ENCODE measurements at regions not wholly inside any gene's neighbourhood (a gene's known extent, or its start where the extent isn't known, plus 50 kb on each side); places are given as distances from the start of the nearest gene placed in this dataset.
"Not testable (repeated sequence)": the region's sequence is repeated elsewhere in the genome, so short reads cannot be mapped to it uniquely, and the experiment has no call there.

DNA sequence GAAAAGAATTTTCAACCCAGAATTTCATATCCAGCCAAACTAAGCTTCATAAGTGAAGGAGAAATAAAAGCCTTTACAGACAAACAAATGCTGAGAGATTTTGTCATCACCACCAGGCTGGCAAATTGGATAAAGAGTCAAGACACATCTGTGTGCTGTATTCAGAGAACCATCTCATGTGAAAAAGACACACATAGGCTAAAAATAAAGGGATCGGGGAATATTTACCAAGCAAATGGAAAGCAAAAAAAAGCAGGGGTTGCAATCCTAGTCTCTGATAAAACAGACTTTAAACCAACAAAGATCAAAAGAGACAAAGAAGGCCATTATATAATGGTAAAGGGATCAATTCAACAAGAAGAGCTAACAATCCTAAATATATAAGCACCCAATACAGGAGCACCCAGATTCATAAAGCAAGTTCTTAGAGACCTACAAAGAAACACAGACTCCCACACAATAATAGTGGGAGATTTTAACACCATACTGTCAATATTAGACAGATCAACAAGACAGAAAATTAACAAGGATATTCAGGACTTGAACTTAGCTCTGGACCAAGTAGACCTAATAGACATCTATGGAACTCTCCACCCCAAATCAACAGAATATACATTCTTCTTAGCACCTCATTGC lies 55.9 kb upstream of the ACSM6 start:
- DNase-seq (ENCODE audit: low read depth in 1 of 2, low spot score in 1 of 2), result not testable (repeated sequence)

DNA sequence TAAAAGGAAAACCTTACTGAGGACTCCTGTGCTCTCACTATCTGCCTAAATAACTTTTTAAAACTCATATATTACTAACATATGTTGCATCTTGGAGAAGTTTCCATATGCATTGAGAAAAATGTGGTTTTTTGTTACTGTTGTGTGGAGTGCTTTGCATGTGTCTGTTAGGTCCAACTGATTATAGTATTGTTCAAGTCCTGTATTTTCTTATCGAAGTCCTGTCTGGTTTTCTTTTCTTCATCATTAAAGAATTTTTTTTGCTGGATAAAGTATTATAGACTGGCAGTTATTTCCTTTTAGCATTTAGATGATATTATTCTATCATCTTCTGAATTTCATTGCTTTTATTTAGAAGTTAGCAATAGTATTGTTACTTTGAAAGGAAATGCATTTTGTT lies 59.5 kb upstream of the ACSM6 start:
- no peak for DNase-seq (ENCODE audit: low read depth in 1 of 2, low spot score in 1 of 2)

DNA sequence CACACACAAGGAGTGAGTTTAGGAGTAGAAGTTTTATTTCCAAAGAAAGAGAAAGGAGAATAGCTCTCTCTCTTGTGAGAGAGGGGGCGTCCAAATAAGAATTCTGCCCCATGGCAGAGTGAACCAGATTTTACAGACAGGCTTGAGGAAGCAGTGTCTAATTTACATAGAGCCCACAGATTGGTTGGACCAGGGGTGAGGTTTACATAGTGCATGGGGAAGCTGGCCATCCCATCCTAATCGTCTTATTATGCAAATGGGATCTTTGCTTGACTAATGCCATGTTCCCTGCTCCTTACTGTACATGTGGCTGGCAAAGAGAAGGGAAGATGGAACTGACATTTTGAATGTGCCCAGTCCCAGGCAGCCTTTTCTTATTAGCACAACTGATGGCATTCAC lies 60.0 kb upstream of the ACSM6 start:
- DNase-seq (ENCODE audit: low read depth in 1 of 2, low spot score in 1 of 2), result no peak

DNA sequence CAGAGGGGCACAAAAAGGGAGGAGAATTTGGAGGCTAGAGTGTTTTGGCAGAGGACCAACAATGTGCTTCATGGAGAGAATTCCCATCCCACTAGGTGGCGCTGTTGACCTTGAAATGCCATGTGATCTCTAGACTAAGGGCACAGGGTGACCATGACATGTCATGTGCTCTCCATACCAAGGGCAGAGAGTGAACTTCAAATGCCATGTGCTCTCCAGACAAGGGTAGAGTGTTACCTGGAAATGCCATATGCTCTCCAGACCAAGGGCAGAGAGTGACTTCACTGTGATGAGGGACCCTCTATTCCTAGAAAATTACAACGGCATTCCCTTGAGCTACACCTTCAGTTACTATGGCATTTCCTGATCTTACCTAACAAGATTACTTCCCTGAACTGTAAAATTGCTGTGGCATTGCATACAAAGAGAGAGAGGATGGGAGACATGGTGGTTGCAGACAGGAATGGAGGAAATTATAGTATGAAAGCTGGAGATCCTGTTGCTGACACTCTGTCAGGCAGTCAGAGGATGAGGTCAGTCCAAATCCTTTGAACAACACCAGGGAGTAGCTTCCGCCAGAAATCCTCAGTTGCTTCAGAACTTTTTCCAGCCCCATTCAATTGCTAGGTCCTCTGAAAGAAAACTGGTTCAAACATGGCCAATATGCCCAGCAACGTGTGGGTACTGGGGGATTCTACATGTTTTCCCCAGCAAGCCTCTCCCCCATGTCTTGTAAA lies 60.9 kb upstream of the ACSM6 start:
- peak in 1 of 2 donors; percentile 23 for DNase-seq (ENCODE audit: low read depth in 1 of 2, low spot score in 1 of 2)

DNA sequence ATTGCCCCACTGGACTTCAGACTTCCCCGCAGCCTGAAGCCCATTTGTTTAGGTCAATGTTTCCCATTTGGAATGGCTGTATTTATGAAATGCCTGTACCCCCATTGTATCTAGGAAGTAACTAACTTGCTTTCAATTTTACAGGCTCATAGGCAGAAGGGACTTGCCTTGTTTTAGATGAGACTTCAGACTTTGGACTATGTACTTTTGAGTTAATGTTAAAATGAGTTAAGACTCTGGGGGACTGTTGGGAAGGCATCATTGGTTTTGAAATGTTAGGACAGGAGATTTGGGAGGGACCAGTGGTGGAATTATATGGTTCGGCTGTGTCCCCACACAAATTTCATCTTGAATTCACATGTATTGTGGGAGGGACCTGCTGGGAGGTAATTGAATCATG lies 61.1 kb upstream of the CYP2C8 start:
- not testable (repeated sequence) for DNase-seq (ENCODE audit: low read depth in 1 of 2, low spot score in 1 of 2)

DNA sequence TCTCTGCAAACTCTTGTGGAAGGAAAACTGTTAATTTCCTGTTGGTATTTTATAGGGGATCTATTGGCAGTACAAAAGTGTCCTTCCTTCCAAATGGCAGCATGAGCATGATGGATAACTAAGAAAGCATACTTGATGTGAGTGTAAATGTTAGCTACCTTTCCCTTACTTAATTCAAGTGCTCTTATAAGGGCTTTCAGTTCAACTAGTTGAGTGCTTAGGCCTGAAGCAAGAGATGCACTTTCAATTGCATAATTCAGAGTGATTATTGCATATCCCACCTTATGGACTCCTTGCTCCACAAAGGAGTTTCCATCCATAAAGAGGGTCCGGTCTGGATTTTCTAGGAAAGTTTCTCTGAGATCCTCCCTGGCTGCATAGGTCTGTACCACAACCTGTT lies 56.3 kb upstream of the CYP2C8 start:
- no peak for DNase-seq (ENCODE audit: low read depth in 1 of 2, low spot score in 1 of 2)

DNA sequence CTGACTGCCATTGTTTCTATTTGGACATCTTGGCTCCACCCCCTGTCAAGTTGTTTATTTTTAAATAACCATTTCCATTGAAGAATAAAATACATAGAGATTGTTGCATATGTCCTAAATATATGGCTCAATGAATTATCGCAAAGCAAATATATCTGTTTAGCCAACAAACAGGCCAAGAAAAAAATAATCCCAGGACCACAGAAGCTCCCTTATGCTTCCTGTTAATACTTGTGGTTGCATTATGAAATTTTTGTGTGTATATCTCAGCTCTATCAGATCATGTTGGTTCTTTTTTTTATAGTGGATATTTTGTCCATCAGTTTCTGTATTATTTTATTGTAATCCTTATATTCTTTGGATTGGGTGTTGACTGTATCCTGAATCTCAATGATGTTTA lies 53.4 kb upstream of the CYP2C8 start:
- no peak for DNase-seq (ENCODE audit: low read depth in 1 of 2, low spot score in 1 of 2)

DNA sequence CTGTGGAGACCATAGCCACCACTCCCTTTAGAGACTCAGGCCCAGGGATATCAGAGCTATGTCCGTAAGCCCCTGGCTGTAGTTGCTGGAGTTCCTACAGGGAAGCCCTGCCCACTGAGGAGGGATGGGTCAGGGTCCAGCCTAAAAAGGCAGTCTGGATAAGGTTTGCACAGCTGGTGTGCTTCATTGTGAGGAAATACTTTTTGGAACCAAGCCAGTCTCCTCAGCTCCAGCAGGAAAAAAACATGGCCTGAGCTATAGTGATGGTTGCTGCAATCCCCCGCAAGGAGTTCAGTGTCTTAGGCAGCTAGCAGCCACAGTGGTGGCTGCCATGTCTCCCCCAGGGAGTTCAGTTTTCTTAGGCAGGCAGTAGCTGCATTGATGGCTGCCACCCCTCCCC lies 52.6 kb upstream of the CYP2C8 start:
- no peak for DNase-seq (ENCODE audit: low read depth in 1 of 2, low spot score in 1 of 2)
